Upper lobe of right lung (tissue), 1 donor: ENCODE measurements at regions not wholly inside any gene's neighbourhood (a gene's known extent, or its start where the extent isn't known, plus 50 kb on each side); places are given as distances from the start of the nearest gene placed in this dataset.

Experiments
- ATAC-seq: fragments of 200-7000 bp; cut with Tn5 transposase; one replicate; pipeline ENCODE4 v1.9.1; 2020; ENCODE audit warnings: mild to moderate bottlenecking, moderate library complexity
- DNase-seq: peaks from one replicate; pipeline ENCODE4 v3.0.0-alpha.2; 2020
- H3K27ac ChIP-seq: fragments of 200-600 bp; one replicate; pipeline ENCODE4 v1.8.0; 2022
- H3K27me3 ChIP-seq: fragments of 200-600 bp; one replicate; pipeline ENCODE4 v1.8.0; 2022; ENCODE audit warnings: mild to moderate bottlenecking
- H3K36me3 ChIP-seq: fragments of 200-600 bp; one replicate; pipeline ENCODE4 v1.8.0; 2022
- H3K4me1 ChIP-seq: fragments of 200-600 bp; one replicate; pipeline ENCODE4 v1.8.0; 2022
- H3K4me3 ChIP-seq: fragments of 200-600 bp; one replicate; pipeline ENCODE4 v1.8.0; 2022; ENCODE audit warnings: mild to moderate bottlenecking
- H3K9me3 ChIP-seq: fragments of 200-600 bp; one replicate; pipeline ENCODE4 v1.8.0; 2022
- intact Hi-C: fragments of 100-400 bp; cut with DNase I; formaldehyde crosslinking; loops from one replicate; pipeline ENCODE4 v1.11.0; 2022
- TF ChIP-seq, protein P1 (sequence below): fragments of 200-600 bp; IDR thresholded peaks from one replicate; pipeline ENCODE4 v1.8.0; 2022; ENCODE audit warnings: antibody characterized with exemption
- donor health status: DM: no; HTN: yes; CAD: no; lungs with severe emphysema.

GRCh38 chr12:65517656-65518210, 239.2 kb downstream of the MSRB3 start:
- no peak overlapping the region for H3K27ac ChIP-seq
- intact Hi-C loops, result no loop called here

DNA sequence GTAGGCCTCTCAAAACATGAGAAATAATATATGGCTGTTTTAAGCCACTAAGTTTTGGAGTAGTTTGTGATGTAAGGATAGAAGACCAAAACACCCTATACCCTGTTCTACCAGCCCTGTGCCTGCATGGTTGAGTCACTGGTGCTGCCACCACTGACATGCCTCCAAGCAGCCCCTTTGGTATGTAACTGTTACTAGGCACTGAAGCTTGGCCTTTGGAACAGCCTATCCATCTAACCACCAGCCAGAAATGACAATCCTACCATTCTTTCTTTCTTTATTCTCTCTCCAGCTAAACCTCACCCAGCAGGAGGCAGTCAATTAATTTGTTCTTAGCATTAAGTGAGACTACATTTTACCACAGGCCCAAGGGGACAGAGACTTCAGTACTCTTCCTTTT, 240.3 kb downstream of the MSRB3 start:
- H3K4me3 ChIP-seq, result no peak overlapping the region
- no peaks in the 10 kb centered on the region for H3K4me1 ChIP-seq
- H3K27me3 ChIP-seq, result no peaks in the 10 kb centered on the region
- no peak for DNase-seq
- H3K27ac ChIP-seq, result no peak overlapping the region
- H3K9me3 ChIP-seq, result no peaks in the 10 kb centered on the region
- TF ChIP-seq, protein P1, sequence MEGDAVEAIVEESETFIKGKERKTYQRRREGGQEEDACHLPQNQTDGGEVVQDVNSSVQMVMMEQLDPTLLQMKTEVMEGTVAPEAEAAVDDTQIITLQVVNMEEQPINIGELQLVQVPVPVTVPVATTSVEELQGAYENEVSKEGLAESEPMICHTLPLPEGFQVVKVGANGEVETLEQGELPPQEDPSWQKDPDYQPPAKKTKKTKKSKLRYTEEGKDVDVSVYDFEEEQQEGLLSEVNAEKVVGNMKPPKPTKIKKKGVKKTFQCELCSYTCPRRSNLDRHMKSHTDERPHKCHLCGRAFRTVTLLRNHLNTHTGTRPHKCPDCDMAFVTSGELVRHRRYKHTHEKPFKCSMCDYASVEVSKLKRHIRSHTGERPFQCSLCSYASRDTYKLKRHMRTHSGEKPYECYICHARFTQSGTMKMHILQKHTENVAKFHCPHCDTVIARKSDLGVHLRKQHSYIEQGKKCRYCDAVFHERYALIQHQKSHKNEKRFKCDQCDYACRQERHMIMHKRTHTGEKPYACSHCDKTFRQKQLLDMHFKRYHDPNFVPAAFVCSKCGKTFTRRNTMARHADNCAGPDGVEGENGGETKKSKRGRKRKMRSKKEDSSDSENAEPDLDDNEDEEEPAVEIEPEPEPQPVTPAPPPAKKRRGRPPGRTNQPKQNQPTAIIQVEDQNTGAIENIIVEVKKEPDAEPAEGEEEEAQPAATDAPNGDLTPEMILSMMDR, result no peak
- no peak for ATAC-seq
- intact Hi-C loops, result no loop called here
- H3K36me3 ChIP-seq, result no peaks in the 10 kb centered on the region

More at GRCh38 chr12:65517656-65518210, 239.2 kb downstream of the MSRB3 start:
- Histone ChIP-seq H3K27me3 (no peaks in the 10 kb centered on the region), H3K4me3 (no peak overlapping the region), H3K4me1 (no peaks in the 10 kb centered on the region), H3K9me3 (no peaks in the 10 kb centered on the region), H3K36me3 (no peaks in the 10 kb centered on the region)
- TF ChIP-seq, protein P1, result no peak
- ATAC-seq (no peak), DNase-seq (no peak)

GRCh38 chr12:65520658-65521057, 242.2 kb downstream of the MSRB3 start:
- no peaks in the 10 kb centered on the region for H3K27me3 ChIP-seq
- DNase-seq, result no peak
- TF ChIP-seq, protein P1, result no peak
- intact Hi-C loops, result no loop called here
- H3K27ac ChIP-seq, result no peak overlapping the region
- ATAC-seq, result peak; percentile 65
- no peaks in the 10 kb centered on the region for H3K4me1 ChIP-seq
- H3K36me3 ChIP-seq, result no peaks in the 10 kb centered on the region
- no peaks in the 10 kb centered on the region for H3K9me3 ChIP-seq
- no peak overlapping the region for H3K4me3 ChIP-seq

DNA sequence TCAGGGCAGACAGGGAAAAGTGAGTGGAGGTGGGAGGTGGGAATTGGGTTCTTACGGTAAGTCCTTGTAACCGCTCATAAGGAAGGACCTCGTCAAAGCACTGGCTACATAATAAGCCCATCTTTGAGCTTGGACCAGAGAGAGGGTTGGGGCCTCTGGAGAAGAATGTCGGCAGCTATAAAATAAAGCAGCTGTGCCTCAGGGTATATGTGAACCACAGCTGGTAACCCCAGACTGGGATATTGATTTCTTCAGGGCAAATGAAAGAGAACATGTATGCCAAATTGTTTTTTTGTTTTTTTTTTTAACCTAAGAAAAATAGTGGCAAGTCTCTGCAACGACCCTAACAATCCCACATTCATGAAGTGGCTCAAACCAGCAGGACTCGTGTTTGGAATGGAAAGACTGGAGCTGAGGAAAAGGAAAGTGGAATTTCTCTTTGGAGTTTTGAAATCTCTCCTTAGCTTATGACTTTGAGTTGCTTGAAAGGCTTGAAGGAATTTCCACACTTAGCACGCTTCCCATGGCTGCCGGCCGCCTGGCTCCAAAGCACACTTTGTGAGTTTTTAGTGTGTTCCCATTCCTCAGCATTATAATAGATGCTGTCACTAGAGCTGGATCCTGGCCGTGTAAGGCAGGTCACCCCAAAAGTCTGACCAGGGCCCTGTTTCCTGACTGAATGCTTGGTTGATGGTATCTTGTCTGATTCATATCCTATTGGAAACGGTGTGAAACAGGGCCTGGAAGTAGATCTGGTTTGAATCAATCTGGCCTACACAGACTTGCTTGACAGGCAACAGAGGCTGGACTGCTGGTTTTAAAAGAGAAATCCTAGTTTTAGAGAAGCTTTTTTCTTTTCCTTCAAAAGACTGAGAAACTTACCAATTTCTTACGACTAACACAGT, 244.7 kb downstream of the MSRB3 start:
- Histone ChIP-seq H3K27me3 (no peaks in the 10 kb centered on the region), H3K4me1 (no peaks in the 10 kb centered on the region), H3K4me3 (no peak overlapping the region), H3K27ac (no peak overlapping the region), H3K36me3 (no peaks in the 10 kb centered on the region), H3K9me3 (no peaks in the 10 kb centered on the region)
- DNase-seq (no peak), ATAC-seq (no peak)
- TF ChIP-seq, protein P1, result no peak
- intact Hi-C loops, result no loop called here

DNA sequence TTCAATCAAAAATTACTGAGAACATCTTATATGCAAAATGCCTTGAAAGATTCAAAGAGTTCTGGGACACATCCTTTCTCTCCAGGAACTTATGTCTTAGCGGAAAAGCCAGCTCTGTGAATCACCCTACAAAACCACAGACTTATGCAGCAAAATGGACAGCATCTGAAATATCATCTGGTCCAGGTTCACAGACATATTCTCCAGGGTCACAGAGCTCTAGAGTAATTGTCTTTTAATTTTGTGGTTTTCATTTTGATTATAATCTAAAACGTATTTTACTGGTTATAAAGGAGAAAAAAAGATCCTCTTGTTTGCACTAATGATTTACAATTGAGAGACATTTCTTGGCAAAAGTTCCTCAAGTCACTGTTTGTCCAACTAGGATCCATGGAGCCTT, 246.2 kb downstream of the MSRB3 start:
- H3K27me3 ChIP-seq, result no peaks in the 10 kb centered on the region
- intact Hi-C loops, result no loop called here
- no peaks in the 10 kb centered on the region for H3K36me3 ChIP-seq
- no peaks in the 10 kb centered on the region for H3K4me1 ChIP-seq
- ATAC-seq (no peak), DNase-seq (no peak)
- H3K9me3 ChIP-seq, result no peaks in the 10 kb centered on the region
- TF ChIP-seq, protein P1, result no peak
- H3K27ac ChIP-seq, result no peak overlapping the region
- no peak overlapping the region for H3K4me3 ChIP-seq
